ENCODE measurements at regions not wholly inside any gene's neighbourhood (a gene's known extent, or its start where the extent isn't known, plus 50 kb on each side); places are given as distances from the start of the nearest gene placed in this dataset.

DNA sequence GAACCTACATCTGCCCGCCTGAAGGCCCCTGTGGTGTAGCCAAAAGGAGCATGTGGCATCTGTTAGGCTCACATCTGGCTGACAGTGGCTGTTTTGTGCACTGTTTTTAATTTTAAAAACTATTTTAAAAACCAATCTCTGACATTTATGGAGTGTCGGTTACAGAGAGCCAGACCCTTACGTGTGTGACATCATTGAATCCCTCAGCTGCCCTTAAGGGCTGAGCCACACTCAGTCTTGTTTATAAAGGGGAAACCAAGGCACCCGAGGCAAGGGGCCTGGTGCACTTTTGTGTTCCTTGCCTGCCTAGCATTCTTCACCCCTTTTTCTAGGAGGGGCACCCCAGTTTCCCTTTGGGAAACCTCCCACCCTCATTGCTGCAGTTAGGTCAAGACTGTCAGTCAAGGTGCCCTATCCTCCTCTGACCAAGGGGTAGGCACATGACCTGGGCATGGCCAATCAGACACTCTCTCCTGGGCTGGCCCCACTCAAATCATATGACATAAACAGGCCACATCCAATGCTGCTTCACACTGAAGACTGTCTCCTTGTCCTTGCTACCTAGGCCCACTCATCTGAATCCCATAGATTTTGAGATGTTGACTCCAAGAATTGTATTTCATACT is 105.3 kb downstream of the LSM3 start:
- TF ChIP-seq POLR2AphosphoS5 (IDR thresholded peaks at IDR 0.05) (no peak), POLR2A (IDR thresholded peaks at IDR 0.05) (no peak), EP300 (IDR thresholded peaks at IDR 0.05; ENCODE audit: low read depth) (no peak)
- TF ChIP-seq, protein P1, sequence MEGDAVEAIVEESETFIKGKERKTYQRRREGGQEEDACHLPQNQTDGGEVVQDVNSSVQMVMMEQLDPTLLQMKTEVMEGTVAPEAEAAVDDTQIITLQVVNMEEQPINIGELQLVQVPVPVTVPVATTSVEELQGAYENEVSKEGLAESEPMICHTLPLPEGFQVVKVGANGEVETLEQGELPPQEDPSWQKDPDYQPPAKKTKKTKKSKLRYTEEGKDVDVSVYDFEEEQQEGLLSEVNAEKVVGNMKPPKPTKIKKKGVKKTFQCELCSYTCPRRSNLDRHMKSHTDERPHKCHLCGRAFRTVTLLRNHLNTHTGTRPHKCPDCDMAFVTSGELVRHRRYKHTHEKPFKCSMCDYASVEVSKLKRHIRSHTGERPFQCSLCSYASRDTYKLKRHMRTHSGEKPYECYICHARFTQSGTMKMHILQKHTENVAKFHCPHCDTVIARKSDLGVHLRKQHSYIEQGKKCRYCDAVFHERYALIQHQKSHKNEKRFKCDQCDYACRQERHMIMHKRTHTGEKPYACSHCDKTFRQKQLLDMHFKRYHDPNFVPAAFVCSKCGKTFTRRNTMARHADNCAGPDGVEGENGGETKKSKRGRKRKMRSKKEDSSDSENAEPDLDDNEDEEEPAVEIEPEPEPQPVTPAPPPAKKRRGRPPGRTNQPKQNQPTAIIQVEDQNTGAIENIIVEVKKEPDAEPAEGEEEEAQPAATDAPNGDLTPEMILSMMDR (IDR thresholded peaks at IDR 0.05): no peak
